Astrocyte (in vitro differentiated cells and primary cell): ENCODE measurements at regions not wholly inside any gene's neighbourhood (a gene's known extent, or its start where the extent isn't known, plus 50 kb on each side); places are given as distances from the start of the nearest gene placed in this dataset.

Source experiments
- CTCF ChIP-seq: IDR thresholded peaks from 2 replicates; pipeline ENCODE4 v1.5.1; 2011; ENCODE audit warnings: low read depth, mild to moderate bottlenecking, inconsistent platforms, low read length, moderate library complexity; ENCODE audit not compliant: insufficient read depth
- EZH2 ChIP-seq: IDR thresholded peaks from 2 replicates; pipeline ENCODE4 v1.6.1; 2012; ENCODE audit warnings: mild to moderate bottlenecking, low read length, inconsistent platforms; ENCODE audit not compliant: insufficient read depth

GRCh38 chr15:70513819-70514218 is 249.5 kb downstream of the UACA start:
- TF ChIP-seq EZH2 = no peak
- no peak for TF ChIP-seq CTCF
